HG02885 (cell line): ENCODE measurements at regions not wholly inside any gene's neighbourhood (a gene's known extent, or its start where the extent isn't known, plus 50 kb on each side); places are given as distances from the start of the nearest gene placed in this dataset.

Experiments
- ATAC-seq: cut with Tn5 transposase; IDR thresholded peaks from one replicate; pipeline ENCODE4 v1.9.1; 2021; ENCODE audit warnings: mild to moderate bottlenecking; ENCODE audit not compliant: unreplicated experiment, poor library complexity

GRCh38 chr20:10799735-10800134 is 125.9 kb upstream of the JAG1 start:
- no peak for ATAC-seq

GRCh38 chr20:10800288-10800687 is 126.5 kb upstream of the JAG1 start:
- no peak for ATAC-seq

GRCh38 chr20:10802236-10802635 is 128.4 kb upstream of the JAG1 start:
- ATAC-seq, result no peak

GRCh38 chr20:10805764-10806163 is 132.0 kb upstream of the JAG1 start:
- no peak for ATAC-seq

GRCh38 chr20:10806539-10806938 is 132.7 kb upstream of the JAG1 start:
- no peak for ATAC-seq

- no peak for ATAC-seq
Observed at GRCh38 chr20:10807013-10807412, 133.2 kb upstream of the JAG1 start.

- ATAC-seq, result no peak
Observed at GRCh38 chr20:10812759-10813327, 139.0 kb upstream of the JAG1 start.

- ATAC-seq, result no peak
Observed at GRCh38 chr20:10823585-10823984, 149.8 kb upstream of the JAG1 start.

GRCh38 chr20:10824750-10825500 is 151.1 kb upstream of the JAG1 start:
- no peak for ATAC-seq

- ATAC-seq, result no peak
Observed at GRCh38 chr20:10826111-10826510, 152.3 kb upstream of the JAG1 start.

GRCh38 chr20:10828180-10828579 is 154.4 kb upstream of the JAG1 start:
- no peak for ATAC-seq

GRCh38 chr20:10832141-10832540 is 158.3 kb upstream of the JAG1 start:
- no peak for ATAC-seq

- no peak for ATAC-seq
Observed at GRCh38 chr20:10837901-10838300, 164.1 kb upstream of the JAG1 start.

- ATAC-seq, result no peak
Observed at GRCh38 chr20:10842116-10842515, 168.3 kb upstream of the JAG1 start.

- ATAC-seq, result no peak
Observed at GRCh38 chr20:10843146-10843711, 169.4 kb upstream of the JAG1 start.

- no peak for ATAC-seq
Observed at GRCh38 chr20:10846766-10847165, 173.0 kb upstream of the JAG1 start.

GRCh38 chr20:10848810-10849370 is 175.1 kb upstream of the JAG1 start:
- ATAC-seq, result no peak

GRCh38 chr20:10853176-10853575 is 179.4 kb upstream of the JAG1 start:
- no peak for ATAC-seq

- no peak for ATAC-seq
Observed at GRCh38 chr20:10853731-10854130, 179.9 kb upstream of the JAG1 start.

- ATAC-seq, result no peak
Observed at GRCh38 chr20:10854976-10855375, 181.2 kb upstream of the JAG1 start.

GRCh38 chr20:10855778-10856177 is 182.0 kb upstream of the JAG1 start:
- no peak for ATAC-seq
